ENCODE measurements at regions not wholly inside any gene's neighbourhood (a gene's known extent, or its start where the extent isn't known, plus 50 kb on each side); places are given as distances from the start of the nearest gene placed in this dataset.
"Not testable (repeated sequence)": the region's sequence is repeated elsewhere in the genome, so short reads cannot be mapped to it uniquely, and the experiment has no call there.

DNA sequence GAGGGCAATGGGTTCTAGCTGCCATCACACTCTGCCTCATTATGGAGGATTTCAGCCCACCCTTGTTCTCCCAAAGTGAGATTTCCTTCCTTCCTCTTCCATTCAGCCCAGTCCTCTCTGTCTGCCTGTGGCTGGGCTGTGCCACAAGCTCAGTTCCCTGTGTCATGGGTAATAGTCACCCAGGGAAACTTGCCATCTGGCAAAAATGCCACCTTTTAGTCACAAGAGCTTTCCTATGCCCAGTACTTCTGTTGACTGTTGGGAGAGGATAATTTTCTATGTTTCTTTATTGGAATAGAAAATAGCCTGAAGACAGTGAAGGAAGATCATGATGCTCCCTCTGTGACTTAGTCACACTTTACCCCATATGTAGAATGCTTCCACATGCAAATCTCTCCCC is 71.4 kb downstream of the TLR4 start:
- no peak for DNase-seq (ENCODE audit: low spot score)

DNA sequence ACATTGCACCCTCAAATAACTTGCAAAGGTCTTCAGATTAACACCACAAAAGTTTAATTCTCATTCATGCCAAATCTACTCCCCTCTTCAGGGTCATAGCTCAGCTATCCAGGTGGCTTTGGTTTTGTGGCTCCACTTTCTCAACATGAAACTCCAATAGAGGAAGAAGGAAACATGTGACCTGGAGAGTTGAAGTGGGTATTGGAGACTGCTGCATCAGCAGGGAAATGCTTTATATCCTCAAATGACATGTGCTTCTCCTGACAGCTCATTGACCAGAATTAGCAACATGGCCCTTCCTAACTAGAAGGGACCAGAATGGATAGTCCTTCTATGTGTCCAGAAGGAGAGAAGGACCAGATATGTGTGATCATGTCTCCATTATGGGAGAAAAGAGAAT is 73.6 kb downstream of the TLR4 start:
- no peak for DNase-seq (ENCODE audit: low spot score)

DNA sequence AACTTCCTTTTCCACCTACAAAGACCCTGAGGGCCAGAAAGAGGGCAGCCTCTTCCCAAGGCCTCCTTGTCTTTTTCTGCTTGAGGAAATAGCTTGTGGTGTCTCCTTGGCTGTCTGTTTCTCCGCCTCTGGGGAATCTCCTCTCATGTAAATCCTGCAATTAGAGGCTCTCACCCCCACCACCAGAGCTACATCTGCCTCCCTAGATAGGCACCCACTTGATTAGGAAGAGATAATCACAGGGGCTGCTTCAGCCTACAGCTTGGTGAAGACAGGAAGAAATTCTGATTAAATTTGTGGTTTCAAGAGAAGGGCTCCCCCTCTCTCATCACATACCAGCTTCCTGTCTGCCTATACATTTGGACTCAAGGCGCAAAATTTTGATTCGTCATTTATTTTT is 75.6 kb downstream of the TLR4 start:
- no peak for DNase-seq (ENCODE audit: low spot score)

DNA sequence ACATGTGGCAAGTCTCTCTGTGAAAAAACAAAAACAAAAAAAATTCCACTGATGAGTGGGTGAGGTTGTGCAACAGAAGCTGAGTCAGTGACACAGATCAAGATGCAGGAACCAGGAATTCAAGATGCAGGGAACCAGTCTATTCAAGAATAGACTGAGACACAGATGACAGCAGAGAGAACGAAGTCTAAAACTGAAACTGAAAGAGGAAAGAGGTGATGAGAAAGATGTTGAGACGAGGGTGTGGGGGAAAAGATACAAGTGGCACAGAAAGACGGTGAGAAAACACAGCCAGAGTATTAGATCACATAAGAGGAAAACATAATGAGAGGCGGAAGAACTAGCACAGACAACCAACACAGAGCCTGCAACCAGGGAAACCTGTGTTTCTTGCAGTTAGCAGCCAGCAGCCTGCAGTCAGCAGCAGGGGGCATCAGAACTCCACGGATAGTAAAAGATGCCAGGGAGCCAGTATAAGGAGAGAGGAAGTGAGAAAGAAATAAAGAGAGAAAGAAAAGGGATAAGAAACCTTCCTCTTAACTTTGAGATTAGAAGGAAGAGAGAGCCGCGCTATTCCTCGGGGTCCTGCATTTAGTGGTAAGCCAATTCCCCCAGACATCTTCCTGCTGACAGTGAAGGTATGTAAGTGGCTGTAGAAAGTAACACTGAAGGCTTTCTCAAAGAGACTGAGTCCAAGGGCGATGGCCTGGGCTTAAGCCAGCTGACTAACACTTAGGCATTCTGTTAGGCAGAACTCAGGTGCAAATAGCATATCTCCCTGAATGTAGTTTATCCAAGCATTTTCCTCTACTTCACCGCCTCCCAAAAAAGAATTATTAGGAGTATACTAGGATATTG is 79.0 kb downstream of the TLR4 start:
- peak; percentile 60 for DNase-seq (ENCODE audit: low spot score)

DNA sequence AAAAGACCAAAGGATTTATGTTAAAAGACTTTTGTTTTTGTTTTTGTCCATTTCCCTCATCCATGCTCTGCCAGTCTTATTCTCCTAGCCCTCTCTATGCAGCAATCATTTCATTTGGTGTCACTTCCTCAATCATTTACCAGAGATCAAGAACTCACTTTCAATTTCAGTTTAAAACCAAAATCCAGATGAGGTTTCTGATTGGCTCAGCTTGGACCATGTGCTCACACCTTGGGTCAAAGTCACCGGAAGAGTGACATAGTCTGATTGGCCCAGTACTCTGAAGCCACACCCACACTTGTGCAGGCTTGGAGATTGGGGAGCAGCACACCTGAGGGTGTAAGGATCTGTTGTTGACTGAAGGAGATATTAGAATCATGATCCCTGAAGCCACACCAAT is 79.6 kb downstream of the TLR4 start:
- DNase-seq (ENCODE audit: low spot score): peak; percentile 50

DNA sequence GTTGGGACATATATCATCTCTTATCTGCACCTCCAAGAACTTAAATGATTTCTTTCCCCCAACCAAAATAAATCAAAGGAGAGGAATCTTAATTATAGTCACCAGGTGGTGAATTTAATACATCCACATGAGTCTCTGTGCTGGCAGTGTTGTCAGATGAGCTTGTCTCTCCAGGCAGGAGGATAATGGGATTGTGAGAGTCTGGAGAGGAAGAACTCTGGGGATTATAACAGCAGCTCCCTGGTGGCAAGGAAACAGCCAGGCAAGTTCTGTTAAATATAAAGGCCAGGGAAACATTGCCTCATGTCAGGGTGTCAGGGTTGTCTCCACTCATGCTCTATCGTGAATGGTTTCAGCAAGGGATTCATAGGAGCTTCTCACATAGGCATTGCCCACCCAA is 80.8 kb downstream of the TLR4 start:
- no peak for DNase-seq (ENCODE audit: low spot score)

DNA sequence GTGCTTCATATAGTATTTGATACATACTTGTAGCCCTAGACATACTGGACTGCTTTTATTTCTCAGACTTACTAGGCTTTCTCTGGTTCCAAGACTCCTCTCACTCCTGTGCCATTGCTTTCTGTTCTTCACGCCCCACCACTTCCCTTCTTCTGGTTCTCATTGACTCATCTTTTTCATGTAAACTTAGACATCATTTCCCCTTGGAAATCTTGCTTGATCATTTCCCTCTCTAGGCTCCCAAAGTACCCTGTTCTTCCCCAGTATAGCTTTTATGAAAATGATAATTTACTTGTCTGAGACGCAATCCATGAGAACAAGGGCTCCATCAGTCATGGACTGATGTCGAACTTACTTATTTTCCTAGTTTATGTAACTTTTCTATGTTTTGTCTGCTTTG is 83.5 kb downstream of the TLR4 start:
- no peak for DNase-seq (ENCODE audit: low spot score)

DNA sequence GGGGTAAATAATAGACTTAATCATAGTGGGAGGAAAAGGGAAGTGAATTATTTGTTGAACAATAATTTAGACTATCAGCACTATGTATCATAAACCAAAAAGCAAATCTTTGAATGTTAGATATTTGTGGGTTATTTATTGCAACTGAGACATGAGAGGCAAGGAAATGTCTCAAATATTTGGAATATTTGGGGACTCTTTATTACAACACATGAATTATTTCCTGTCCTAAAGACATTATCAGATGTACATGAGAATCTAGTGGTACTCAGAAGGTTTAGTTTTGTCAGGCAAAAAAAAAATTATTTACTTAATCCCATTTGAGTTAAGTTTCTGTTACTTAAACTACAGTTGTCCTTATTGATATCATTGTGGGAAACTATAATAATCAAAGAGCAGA is 91.1 kb downstream of the TLR4 start:
- no peak for DNase-seq (ENCODE audit: low spot score)

DNA sequence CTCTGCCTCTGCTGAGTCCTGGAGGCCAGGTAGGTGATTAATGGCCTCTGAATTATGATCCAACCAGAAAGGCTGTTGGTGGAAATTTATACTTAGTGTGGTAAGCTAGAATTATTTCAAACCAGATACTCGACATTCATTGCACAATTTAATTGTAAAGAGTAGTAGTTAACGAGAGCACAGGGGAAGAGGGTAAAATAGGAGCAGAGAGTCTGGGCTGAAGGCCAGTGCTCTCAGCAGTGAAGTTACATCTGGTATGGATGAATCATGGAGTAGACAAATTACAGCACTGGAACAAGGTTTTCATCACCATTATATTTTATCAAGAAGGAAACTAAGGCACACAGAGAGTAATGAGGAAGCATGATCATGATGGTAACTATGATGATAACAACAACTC is 92.5 kb downstream of the TLR4 start:
- DNase-seq (ENCODE audit: low spot score): no peak

DNA sequence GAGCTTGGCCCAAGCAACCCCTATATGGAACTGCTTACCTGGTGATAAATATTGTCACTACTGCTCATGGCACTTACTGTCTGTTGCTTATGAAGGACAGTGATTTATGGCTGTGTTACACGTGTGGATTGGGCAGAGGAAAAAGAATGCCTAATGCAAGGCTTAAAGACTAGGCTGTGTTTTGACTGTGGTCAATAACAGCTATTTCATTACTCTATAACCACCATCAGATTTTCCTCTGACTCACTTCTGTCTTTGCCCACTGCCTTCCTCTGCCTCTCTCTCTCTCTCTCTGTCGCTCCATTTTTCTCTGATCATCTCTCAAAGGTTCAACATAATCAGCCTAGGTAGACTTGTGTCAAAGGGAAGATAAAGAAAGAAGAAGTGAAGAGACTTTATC is 96.2 kb downstream of the TLR4 start:
- no peak for DNase-seq (ENCODE audit: low spot score)

DNA sequence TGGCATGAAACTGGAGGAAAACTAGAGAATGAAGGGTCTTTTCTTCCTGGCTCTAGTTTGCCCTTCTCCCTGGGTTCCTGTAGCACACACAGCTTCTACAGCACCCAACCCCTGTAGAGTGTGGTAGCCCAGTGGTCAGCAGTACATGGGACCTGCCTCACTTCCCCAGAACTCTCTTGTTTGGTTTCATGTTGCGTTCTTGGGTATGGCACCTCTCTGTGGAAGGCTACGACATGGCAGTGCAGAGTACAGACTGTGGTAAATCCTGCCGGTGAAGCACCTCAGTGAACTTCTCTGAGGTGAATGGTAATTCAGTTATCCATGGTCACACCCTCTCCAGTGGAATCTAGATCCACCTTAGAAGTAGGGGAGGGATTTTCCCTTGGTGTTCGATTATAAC is 105.5 kb downstream of the TLR4 start:
- no peak for DNase-seq (ENCODE audit: low spot score)

DNA sequence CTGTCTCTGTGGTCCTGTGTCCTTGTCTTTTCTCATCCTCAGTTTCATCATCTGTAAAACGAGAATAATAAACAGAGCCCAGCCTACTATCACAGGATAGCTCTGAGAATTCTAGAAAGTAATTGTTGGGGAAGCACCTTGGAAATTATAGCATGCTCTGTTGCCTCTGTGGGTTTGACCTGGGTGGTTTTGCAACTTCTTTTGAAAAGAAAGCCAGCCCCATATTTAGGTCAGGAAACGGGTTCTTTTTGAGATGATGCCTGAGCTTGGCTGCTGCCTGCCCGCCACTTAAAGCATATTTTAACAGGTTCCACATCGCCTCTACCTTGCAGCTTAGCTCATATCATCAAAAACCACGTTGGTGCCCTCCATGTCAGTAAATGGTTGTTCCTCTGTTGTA is 111.1 kb downstream of the TLR4 start:
- no peak for DNase-seq (ENCODE audit: low spot score)

DNA sequence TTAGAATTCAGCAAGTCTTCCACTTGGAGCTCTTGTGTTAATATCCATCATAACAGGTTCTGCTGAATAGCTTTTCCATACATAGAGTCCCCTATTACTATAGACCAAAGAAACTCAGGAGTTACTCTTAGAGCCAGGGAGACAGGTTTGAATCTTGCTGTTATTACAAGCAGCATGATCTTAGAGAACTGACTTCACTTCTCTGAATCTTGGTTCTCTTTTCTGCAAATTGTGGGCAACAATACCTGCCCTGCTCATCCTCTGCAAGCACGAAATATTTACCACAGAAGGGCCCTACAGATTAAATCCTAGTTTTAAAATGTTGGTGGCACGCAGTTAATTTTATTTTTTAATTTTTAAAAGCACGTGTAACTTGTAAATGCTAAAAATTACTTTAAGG is 111.7 kb downstream of the TLR4 start:
- DNase-seq (ENCODE audit: low spot score): no peak

DNA sequence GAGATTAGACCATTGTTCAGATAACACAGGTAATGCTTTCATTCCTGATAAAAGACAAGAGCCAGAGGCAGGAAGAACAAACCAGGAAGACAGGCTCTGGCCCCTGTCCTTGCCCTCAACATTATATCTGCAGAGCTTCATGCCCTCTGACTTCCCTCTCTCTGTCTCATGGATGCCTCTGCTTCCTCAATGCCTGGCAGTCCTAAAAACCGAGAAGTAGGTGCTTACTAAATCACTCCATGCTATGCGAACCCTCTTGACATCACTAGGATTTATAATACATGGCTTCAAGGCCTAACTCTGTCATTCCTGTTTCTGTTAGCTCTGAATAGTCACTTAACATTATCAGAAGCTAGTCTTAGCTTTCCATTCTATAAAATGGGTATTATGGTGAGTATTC is 117.8 kb downstream of the TLR4 start:
- DNase-seq (ENCODE audit: low spot score): no peak

DNA sequence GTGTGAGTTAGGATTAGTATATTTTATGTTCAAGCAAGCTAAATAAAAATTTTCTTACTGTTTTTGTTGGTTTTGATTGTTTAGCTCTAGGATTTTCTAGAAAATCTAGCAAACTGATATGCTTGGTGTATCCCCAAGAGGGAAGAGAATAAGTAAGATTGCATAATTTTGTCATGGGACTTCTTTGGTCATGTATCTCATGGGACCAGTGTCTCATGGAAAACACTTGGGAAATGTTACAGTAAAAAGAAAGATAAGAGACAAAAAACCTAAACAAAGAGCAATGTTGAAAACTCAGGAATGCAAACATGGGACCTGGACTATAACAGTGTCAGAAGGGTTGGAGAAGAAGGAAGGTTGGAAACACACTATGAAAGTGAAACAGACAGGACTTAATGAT is 119.4 kb downstream of the TLR4 start:
- no peak for DNase-seq (ENCODE audit: low spot score)

DNA sequence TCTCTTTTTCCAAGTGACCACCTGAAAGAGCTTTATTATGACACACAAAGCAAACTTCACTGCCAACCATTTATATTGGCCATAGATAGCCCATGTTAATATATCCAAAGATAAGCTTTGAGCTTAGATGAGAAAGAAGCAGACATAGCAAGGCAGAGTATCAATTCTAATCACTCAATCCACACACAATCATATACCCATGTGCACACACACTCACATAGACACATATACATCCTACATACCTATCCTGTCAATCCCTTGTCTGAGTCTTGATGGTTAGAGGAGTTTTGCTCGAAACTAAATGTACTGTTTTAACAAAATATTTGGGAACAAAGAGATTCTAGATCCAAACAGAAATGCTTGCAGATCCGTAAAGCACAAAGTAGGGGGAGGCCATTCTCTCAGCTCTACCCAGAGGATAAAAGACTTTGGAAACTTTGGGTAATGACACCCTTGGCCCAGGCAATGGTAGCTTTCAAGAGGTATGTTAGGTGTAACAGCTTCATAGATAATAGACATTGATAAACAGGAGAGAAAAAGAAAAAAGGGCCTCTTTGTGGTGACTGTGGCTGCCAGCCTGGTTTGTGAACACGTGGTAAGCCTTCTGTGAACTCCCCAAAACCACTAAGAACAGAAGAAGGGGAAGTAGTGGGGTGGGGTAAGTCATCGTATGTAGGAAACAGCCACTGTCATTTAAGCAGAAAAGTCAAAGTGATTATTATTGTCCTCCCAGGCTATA is 121.6 kb downstream of the TLR4 start:
- DNase-seq (ENCODE audit: low spot score): peak; percentile 43

DNA sequence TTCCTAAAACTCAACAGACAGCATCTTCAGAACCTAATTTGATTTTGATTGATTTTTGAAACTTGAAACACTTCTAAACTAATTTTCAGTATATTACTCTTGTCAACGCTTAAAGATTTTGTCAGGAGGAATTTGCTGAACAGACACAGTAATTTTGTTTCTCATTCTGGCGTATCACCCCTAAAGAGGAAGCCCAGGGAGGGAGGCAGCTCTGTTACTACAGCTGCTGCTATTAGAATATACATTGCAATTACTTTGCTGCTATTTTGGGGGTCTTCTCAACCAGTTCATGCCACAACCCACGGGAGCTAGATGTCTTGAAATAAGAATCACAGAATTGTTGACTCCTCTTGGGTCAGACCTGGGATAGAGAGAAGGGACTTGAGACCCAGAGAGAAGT is 122.6 kb downstream of the TLR4 start:
- no peak for DNase-seq (ENCODE audit: low spot score)

DNA sequence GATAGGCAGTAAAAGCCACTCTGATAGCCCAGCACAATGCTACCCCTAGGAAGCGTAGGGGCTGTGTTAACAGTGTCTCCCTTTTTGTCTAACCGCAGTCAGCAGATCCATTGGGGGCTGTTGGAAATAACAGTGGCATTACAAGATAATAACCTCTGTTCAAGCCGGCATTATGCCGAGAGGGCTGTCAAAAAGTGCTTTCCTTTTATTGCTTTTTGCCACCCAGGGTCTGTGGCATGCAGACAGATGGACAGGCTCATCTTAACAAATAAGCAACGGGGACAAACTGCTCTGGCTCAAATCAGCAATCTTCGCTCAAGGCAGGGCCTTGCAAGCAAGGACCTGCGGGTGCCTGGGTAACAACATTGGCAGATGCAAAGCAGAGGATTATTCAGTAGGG is 123.3 kb downstream of the TLR4 start:
- DNase-seq (ENCODE audit: low spot score): no peak

DNA sequence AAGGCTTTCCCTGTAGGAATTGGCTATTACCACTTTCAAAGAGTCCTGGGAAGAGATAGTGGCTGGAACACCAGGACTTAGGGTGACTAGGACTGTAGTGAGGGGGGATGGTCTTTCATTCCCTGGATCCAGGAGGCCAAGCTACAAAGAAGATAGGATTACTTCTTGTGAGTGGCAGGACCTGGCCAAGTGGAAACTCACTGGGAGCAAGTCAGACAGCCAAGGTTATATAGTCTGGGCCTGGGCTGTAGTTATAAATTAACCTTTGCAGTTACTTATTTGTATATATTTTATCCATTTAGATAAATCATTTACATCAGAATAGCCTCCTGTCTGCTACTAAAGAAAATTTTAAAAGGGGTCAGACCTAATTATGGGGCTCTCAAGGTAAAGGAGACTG is 124.3 kb downstream of the TLR4 start:
- no peak for DNase-seq (ENCODE audit: low spot score)

DNA sequence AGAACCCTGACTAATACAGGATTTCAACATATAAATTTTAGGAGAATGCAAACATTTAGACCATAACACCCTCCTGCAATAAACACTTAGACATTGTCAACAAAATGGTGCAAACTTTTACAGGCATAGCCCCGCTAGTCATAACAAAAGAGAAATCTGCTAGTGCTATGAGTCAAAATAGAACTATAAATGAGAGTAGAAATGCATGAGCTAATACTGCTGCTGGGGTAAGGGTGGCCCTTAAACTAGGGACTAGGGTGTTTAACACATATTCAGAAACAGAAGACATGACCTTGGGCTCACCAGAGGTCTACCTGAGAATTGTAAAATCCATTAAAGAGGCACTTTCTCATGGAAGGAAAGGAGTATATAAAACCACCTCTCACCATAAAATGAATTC is 131.6 kb downstream of the TLR4 start:
- DNase-seq (ENCODE audit: low spot score): no peak

DNA sequence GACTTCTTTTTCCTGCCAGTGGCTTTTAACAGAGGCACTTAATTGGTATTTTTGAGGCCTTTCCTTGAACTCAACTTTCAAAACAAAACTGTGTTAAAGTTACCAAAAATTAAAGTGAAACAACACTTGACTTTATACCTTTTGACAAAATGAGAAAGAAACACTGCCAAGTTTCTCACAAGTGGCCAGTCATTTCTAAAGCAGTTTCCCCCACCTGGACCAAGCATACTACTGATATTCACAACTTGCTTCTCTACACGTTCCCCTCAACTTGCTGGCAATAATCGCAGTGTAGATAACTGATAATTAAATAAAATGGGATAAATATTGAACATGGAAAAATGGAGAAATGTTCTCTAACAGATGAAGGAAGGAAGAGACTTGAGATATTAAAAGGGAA is 135.7 kb downstream of the TLR4 start:
- DNase-seq (ENCODE audit: low spot score): no peak

DNA sequence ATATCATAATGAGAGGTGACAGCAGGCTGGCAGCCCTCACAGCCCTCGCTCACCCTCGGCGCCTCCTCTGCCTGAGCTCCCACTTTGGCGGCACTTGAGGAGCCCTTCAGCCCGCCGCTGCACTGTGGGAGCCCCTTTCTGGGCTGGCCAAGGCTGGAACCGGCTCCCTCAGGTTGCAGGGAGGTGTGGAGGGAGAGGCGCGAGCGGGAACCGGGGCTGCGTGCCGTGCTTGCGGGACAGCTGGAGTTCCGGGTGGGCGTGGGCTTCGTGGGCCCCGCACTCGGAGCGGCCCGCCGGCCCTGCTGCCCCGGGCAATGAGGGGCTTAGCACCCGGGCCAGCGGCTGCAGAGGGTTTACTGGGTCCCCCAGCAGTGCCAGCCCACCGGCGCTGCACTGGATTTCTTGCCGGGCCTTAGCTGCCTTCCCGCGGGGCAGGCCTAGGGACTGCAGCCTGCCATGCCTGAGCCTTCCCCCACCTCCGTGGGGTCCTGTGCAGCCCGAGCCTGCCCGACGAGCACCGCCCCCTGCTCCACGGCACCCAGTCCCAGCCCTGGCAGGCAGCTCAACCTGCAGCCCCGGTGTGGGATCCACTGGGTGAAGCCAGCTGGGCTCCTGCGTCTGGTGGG is 147.7 kb downstream of the TLR4 start:
- not testable (repeated sequence) for DNase-seq (ENCODE audit: low spot score)

DNA sequence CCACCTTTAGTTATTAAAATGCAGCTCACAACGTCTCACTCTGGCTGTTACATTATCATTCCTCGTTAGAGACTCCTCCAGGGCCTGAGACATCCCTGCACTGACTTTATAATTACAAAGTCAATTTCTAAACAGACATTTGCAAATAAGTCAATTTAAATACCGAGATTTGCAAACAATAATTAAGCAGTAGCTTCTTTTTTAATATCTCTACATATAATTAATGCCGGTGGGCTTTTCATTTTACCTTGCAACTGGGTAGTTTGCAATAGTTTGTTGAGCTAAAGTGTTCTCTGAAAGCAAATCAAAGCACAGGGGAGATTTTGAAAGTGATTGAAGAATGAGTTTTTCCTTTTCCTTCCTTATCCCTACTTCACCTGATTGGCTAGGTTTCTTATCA is 154.4 kb downstream of the TLR4 start:
- no peak for DNase-seq (ENCODE audit: low spot score)

All from CD4-positive, alpha-beta T cell treated with Interleukin-15 for 4 hours (primary cell).